ENCODE measurements at regions not wholly inside any gene's neighbourhood (a gene's known extent, or its start where the extent isn't known, plus 50 kb on each side); places are given as distances from the start of the nearest gene placed in this dataset.
A peak's percentile ranks its signal among the peaks of the same experiment; 100 is the strongest.
"Not testable (repeated sequence)": the region's sequence is repeated elsewhere in the genome, so short reads cannot be mapped to it uniquely, and the experiment has no call there.

DNA sequence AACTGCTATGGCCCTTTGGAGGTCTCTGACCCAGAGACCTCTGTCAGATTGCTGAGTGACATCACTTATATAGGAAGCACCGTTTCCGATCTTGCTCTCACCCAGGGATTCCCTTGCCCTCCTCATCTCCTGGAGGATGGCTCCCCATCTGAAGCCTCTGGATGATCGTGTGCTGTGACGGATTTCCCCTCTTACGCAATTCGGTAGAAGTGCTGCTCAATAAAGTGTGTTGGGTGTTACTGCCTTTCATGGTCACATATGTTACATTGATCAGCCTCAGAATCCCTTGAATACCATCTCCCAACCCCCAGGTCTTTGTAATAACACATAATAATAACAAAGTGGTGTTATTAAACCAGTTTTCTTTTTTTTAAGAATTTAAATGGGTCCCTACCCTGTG lies 107.3 kb upstream of the CLEC14A start:
- intact Hi-C loops (cut with micrococcal nuclease; ENCODE audit: unreplicated experiment), result no loop called here
- no peaks in the 10 kb centered on the region for H4K20me1 ChIP-seq (ENCODE audit: insufficient read depth)
- no peaks in the 10 kb centered on the region for H3F3A ChIP-seq (ENCODE audit: insufficient read depth, low read depth)

DNA sequence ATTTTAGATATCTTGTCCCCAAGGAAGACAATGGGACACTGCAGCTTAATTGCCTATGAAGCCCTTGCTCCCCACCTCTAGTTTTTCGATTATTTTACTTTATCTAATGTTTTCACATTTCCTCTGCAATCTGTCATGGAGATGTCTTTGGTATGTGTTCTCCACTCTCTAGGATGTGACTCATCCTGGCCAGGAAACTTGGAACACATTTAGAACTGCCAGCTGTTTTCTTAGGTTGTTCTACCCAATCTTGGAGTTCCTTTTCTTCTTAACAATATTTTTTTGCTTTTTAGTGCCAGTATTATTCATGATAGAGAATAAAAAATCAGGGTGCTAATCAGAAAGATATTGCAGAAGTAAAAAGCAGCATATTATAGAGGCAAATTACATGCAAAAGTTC lies 101.7 kb upstream of the CLEC14A start:
- H3K27me3 ChIP-seq (ENCODE audit: insufficient read depth, low read depth), result no peaks in the 10 kb centered on the region
- no peak overlapping the region for H3K4me3 ChIP-seq
- intact Hi-C loops (cut with micrococcal nuclease; ENCODE audit: unreplicated experiment), result no loop called here
- BruUV-seq (replicated peaks), result no TSS peak
- no peak overlapping the region for H3K27ac ChIP-seq
- no peaks in the 10 kb centered on the region for H3F3A ChIP-seq (ENCODE audit: insufficient read depth, low read depth)
- no peak overlapping the region for H3K4me2 ChIP-seq
- no peaks in the 10 kb centered on the region for H3K4me1 ChIP-seq (replicated peaks; ENCODE audit: insufficient read depth)
- ChIA-PET CTCF (no interaction called here), POLR2A (ENCODE audit: unreplicated experiment) (no interaction called here)
- H3K9me3 ChIP-seq (ENCODE audit: insufficient read depth, low read depth), result no peaks in the 10 kb centered on the region
- no peak overlapping the region for H2AFZ ChIP-seq
- TF ChIP-seq EZH2 (IDR thresholded peaks at IDR 0.05; ENCODE audit: low read depth), result no peak
- TF ChIP-seq, protein P1, sequence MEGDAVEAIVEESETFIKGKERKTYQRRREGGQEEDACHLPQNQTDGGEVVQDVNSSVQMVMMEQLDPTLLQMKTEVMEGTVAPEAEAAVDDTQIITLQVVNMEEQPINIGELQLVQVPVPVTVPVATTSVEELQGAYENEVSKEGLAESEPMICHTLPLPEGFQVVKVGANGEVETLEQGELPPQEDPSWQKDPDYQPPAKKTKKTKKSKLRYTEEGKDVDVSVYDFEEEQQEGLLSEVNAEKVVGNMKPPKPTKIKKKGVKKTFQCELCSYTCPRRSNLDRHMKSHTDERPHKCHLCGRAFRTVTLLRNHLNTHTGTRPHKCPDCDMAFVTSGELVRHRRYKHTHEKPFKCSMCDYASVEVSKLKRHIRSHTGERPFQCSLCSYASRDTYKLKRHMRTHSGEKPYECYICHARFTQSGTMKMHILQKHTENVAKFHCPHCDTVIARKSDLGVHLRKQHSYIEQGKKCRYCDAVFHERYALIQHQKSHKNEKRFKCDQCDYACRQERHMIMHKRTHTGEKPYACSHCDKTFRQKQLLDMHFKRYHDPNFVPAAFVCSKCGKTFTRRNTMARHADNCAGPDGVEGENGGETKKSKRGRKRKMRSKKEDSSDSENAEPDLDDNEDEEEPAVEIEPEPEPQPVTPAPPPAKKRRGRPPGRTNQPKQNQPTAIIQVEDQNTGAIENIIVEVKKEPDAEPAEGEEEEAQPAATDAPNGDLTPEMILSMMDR (conservative IDR thresholded peaks at IDR 0.05), result no peak
- no peak for DNase-seq
- H3K79me2 ChIP-seq (ENCODE audit: low read depth), result no peaks in the 10 kb centered on the region
- no peaks in the 10 kb centered on the region for H3K9me2 ChIP-seq (ENCODE audit: insufficient read depth)
- no peaks in the 10 kb centered on the region; the same call in 1 of the 2 replicates for H3K36me3 ChIP-seq (ENCODE audit: low read depth)
- no peaks in the 10 kb centered on the region for H4K20me1 ChIP-seq (ENCODE audit: insufficient read depth)

More for the DNA sequence above, 107.3 kb upstream of the CLEC14A start:
- H3K4me2 ChIP-seq, result no peak overlapping the region
- no peak overlapping the region for H3K4me3 ChIP-seq
- no peaks in the 10 kb centered on the region for H3K9me3 ChIP-seq (ENCODE audit: insufficient read depth, low read depth)
- H3K79me2 ChIP-seq (ENCODE audit: low read depth), result no peaks in the 10 kb centered on the region
- DNase-seq, result no peak
- no peak overlapping the region for H2AFZ ChIP-seq
- no peaks in the 10 kb centered on the region for H3K9me2 ChIP-seq (ENCODE audit: insufficient read depth)
- TF ChIP-seq EZH2 (IDR thresholded peaks at IDR 0.05; ENCODE audit: low read depth), result no peak
- TF ChIP-seq, protein P1 (conservative IDR thresholded peaks at IDR 0.05), result no peak
- H3K27me3 ChIP-seq (ENCODE audit: insufficient read depth, low read depth), result no peaks in the 10 kb centered on the region
- no peak overlapping the region for H3K27ac ChIP-seq
- BruUV-seq (replicated peaks), result no TSS peak
- H3K36me3 ChIP-seq (ENCODE audit: low read depth), result no peaks in the 10 kb centered on the region
- CTCF ChIA-PET, result no interaction called here
- no peaks in the 10 kb centered on the region for H3K4me1 ChIP-seq (replicated peaks; ENCODE audit: insufficient read depth)
- POLR2A ChIA-PET (ENCODE audit: unreplicated experiment), result no interaction called here

DNA sequence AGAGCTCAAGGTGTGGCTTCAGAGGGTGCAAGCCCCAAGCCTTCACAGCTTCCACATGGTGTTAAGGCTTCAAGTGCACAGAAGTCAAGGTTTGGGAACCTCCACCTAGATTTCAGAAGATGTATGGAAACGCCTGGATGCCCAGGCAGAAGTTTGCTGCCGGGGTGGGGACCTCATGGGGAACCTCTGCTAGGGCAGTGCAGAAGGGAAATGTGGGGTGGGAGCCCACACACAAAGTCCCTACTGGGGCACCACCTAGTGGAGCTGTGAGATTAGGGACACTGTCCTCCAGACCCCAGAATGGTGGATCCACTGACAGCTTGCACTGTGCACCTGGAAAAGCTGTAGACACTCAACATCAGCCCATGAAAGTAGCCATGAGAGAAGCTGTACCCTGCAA lies 99.6 kb upstream of the CLEC14A start:
- H3K9me2 ChIP-seq (ENCODE audit: insufficient read depth); H3K79me2 ChIP-seq (ENCODE audit: low read depth); CTCF ChIA-PET; BruUV-seq (replicated peaks); H3K4me3 ChIP-seq; H3F3A ChIP-seq (ENCODE audit: insufficient read depth, low read depth); H3K9me3 ChIP-seq (ENCODE audit: insufficient read depth, low read depth); H3K27me3 ChIP-seq (ENCODE audit: insufficient read depth, low read depth); H3K4me1 ChIP-seq (replicated peaks; ENCODE audit: insufficient read depth); H3K36me3 ChIP-seq (ENCODE audit: low read depth); DNase-seq; intact Hi-C loops (cut with micrococcal nuclease; ENCODE audit: unreplicated experiment); H4K20me1 ChIP-seq (ENCODE audit: insufficient read depth); POLR2A ChIA-PET (ENCODE audit: unreplicated experiment); H3K27ac ChIP-seq; H2AFZ ChIP-seq; H3K4me2 ChIP-seq: not testable (repeated sequence)

DNA sequence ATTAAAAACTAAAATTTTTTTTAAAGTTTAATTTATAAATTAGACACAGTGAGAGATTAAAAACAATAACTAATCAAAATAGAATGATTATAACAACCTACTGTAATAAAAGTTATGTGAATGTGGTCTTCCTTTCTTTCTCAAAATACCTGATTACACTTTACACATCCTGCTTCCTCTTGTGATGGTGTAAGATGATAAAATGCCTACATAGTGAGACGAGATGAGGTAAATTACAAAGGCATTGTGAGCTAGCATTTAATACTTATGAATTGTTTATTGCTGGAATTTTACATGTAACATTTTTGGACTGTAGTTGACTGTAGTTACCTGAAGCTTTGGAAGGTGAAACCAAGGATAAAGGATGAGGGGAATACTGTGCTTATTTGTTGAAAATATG lies 94.2 kb upstream of the CLEC14A start:
- H3K4me2 ChIP-seq, result no peak overlapping the region

More for the DNA sequence above, 94.2 kb upstream of the CLEC14A start:
- H3K36me3 ChIP-seq (ENCODE audit: low read depth), result no peaks in the 10 kb centered on the region; the same call in 1 of the 2 replicates
- no peaks in the 10 kb centered on the region for H3F3A ChIP-seq (ENCODE audit: insufficient read depth, low read depth)
- no peaks in the 10 kb centered on the region for H3K27me3 ChIP-seq (ENCODE audit: insufficient read depth, low read depth)
- no peak overlapping the region for H3K4me3 ChIP-seq
- no peaks in the 10 kb centered on the region for H3K79me2 ChIP-seq (ENCODE audit: low read depth)
- no peak overlapping the region for H3K27ac ChIP-seq
- H3K4me1 ChIP-seq (replicated peaks; ENCODE audit: insufficient read depth), result no peaks in the 10 kb centered on the region
- H3K9me2 ChIP-seq (ENCODE audit: insufficient read depth), result no peaks in the 10 kb centered on the region
- intact Hi-C loops (cut with micrococcal nuclease; ENCODE audit: unreplicated experiment), result no loop called here
- TF ChIP-seq, protein P1 (conservative IDR thresholded peaks at IDR 0.05), result no peak
- TF ChIP-seq EZH2 (IDR thresholded peaks at IDR 0.05; ENCODE audit: low read depth), result no peak
- no TSS peak for BruUV-seq (replicated peaks)
- H4K20me1 ChIP-seq (ENCODE audit: insufficient read depth), result no peaks in the 10 kb centered on the region
- no peaks in the 10 kb centered on the region for H3K9me3 ChIP-seq (ENCODE audit: insufficient read depth, low read depth)
- no peak overlapping the region for H2AFZ ChIP-seq
- peak in 1 of 2 experiments; percentile 38 for DNase-seq
- ChIA-PET POLR2A (ENCODE audit: unreplicated experiment) (no interaction called here), CTCF (no interaction called here)
